ENCODE measurements at regions not wholly inside any gene's neighbourhood (a gene's known extent, or its start where the extent isn't known, plus 50 kb on each side); places are given as distances from the start of the nearest gene placed in this dataset.

DNA sequence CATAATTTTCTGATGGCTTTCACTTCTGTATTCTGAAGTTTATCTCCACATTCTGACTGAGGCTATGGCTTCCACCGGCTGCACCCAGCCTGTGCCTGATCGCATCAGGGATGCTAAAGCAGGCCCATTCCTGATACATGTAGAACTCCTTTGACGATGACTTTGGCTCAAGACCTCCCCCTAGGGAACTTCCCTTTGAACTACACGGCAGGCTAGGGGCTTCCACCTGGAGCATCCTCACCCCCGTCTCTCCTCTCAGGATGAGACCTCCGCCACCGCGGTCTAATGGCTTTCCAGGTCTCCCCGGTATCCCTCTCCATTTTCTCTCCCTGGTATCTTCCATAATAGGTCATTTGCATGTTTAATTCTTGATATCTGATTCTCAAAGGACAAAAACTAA is 214.9 kb upstream of the CHST9 start:
- intact Hi-C loops (cut with DNase I; ENCODE audit: low total_unique reads), result no loop called here
- H3K9me3 ChIP-seq, result no peaks in the 10 kb centered on the region
- H3K27ac ChIP-seq, result no peak overlapping the region
- no peaks in the 10 kb centered on the region for H3K36me3 ChIP-seq
- no peaks in the 10 kb centered on the region for H3K4me1 ChIP-seq
- no peak overlapping the region for H3K4me3 ChIP-seq
- WGBS, 5 donors, result 66 to 75% (median 68%) methylated on average over 9 of the region's 9 CpGs
- TF ChIP-seq POLR2A (IDR thresholded peaks at IDR 0.05) (no peak), POLR2AphosphoS5 (IDR thresholded peaks at IDR 0.05) (no peak)
- TF ChIP-seq, protein P1, sequence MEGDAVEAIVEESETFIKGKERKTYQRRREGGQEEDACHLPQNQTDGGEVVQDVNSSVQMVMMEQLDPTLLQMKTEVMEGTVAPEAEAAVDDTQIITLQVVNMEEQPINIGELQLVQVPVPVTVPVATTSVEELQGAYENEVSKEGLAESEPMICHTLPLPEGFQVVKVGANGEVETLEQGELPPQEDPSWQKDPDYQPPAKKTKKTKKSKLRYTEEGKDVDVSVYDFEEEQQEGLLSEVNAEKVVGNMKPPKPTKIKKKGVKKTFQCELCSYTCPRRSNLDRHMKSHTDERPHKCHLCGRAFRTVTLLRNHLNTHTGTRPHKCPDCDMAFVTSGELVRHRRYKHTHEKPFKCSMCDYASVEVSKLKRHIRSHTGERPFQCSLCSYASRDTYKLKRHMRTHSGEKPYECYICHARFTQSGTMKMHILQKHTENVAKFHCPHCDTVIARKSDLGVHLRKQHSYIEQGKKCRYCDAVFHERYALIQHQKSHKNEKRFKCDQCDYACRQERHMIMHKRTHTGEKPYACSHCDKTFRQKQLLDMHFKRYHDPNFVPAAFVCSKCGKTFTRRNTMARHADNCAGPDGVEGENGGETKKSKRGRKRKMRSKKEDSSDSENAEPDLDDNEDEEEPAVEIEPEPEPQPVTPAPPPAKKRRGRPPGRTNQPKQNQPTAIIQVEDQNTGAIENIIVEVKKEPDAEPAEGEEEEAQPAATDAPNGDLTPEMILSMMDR (IDR thresholded peaks at IDR 0.05 in 8 of 11, conservative IDR thresholded peaks at IDR 0.05 in 3 of 11), result no peak
- H3K27me3 ChIP-seq (replicated peaks in 1 of 7), result no peaks in the 10 kb centered on the region
- DNase-seq, result no peak

DNA sequence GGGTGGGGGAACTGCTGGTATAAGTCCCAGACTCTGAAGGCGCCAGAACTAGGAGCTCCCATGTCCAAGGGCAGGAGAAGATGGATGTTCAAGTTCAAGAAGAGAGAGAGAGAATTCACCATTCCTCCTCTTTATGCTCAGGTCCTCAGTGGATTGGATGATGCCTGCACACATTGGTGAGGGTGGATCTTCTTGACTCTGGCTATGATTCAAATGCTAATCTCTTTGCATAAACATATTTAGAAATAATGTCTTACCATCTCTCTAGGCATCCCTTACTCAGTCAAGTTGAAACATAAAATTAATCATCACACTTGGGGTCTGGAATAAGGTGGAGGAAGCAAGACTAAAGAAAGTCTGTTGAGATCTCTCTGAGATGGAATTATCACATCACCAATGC is 210.6 kb upstream of the CHST9 start:
- peaks cover 0 to 1% (median 0%) of the 10 kb centered on the region in 8 donors for H3K9me3 ChIP-seq
- intact Hi-C loops (cut with DNase I; ENCODE audit: low total_unique reads), result no loop called here
- H3K36me3 ChIP-seq, result no peaks in the 10 kb centered on the region
- WGBS, 5 donors, result 58 to 87% (median 78%) methylated on average over 1 of the region's 1 CpG
- H3K4me3 ChIP-seq, result no peak overlapping the region
- H3K4me1 ChIP-seq, result no peaks in the 10 kb centered on the region
- H3K27me3 ChIP-seq (replicated peaks in 1 of 7), result no peaks in the 10 kb centered on the region
- no peak overlapping the region for H3K27ac ChIP-seq
- no peak for DNase-seq
- TF ChIP-seq, protein P1 (IDR thresholded peaks at IDR 0.05 in 8 of 11, conservative IDR thresholded peaks at IDR 0.05 in 3 of 11), result no peak
- TF ChIP-seq POLR2AphosphoS5 (IDR thresholded peaks at IDR 0.05) (no peak), POLR2A (IDR thresholded peaks at IDR 0.05) (no peak)

DNA sequence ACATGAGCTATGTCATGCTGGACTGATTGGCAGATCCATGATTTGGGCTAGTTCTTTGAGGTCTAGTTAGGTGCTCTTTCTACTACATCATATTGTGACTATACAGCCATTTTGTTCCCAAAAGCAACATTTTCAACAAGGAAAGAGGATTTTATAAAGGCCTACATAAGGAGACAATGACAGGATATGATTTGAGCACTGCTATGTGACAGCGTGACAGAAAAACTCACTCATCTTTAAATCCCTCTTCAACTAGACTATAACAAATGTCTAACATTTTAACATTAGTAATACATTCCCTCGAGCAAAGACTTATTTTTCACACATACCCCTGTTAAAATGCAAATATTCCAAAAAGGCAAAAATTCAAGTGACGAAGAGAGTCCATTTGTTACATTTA is 209.6 kb upstream of the CHST9 start:
- intact Hi-C loops (cut with DNase I; ENCODE audit: low total_unique reads), result no loop called here
- no peak for DNase-seq
- Histone ChIP-seq H3K9me3 (peaks cover 0 to 10% (median 3%) of the 10 kb centered on the region in 8 donors), H3K4me1 (no peaks in the 10 kb centered on the region), H3K27ac (no peak overlapping the region), H3K4me3 (no peak overlapping the region), H3K36me3 (no peaks in the 10 kb centered on the region), H3K27me3 (replicated peaks in 1 of 7) (no peaks in the 10 kb centered on the region)
- no peak for TF ChIP-seq POLR2AphosphoS5 (IDR thresholded peaks at IDR 0.05)
- WGBS, 5 donors, result 64 to 84% (median 71%) methylated on average over 3 of the region's 3 CpGs

DNA sequence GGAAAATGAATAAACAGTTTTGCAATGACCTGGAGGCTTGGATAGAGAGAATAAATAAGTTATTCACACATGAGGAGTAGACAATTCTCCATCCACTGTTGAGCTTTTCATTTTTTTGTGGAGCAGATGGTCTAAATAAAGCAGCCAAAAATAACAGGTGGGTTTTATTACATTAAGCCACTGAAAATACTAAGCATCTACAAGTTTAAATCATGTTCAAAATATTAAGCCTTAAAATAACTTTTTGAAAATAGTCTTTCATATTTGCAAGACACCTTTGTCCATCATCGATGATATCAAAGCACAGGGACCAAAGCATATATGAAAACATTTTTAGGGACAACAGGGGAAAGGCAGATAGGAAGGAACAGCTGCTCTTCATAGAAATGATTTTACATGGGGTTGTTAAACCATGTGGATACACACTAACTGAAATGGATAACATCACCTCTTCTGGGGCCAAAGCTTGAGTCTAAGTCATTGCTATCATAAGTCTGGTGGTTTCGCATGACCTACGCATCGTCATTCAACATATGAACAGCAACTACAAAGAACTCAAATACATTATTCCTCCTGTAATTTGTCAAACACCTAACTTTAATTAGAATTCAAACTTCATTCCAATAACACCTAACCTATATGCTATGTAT is 197.6 kb upstream of the CHST9 start:
- H3K27me3 ChIP-seq (replicated peaks in 1 of 7), result no peaks in the 10 kb centered on the region
- TF ChIP-seq, protein P1 (IDR thresholded peaks at IDR 0.05 in 8 of 11, conservative IDR thresholded peaks at IDR 0.05 in 3 of 11), result no peak
- TF ChIP-seq POLR2A (IDR thresholded peaks at IDR 0.05), result no peak
- TF ChIP-seq POLR2AphosphoS5 (IDR thresholded peaks at IDR 0.05), result no peak
- 84 to 94% (median 91%) methylated on average over 4 of the region's 4 CpGs for WGBS, 5 donors
- H3K4me1 ChIP-seq, result no peaks in the 10 kb centered on the region
- no peak overlapping the region for H3K4me3 ChIP-seq
- intact Hi-C loops (cut with DNase I; ENCODE audit: low total_unique reads), result no loop called here
- no peaks in the 10 kb centered on the region for H3K36me3 ChIP-seq
- no peak overlapping the region for H3K27ac ChIP-seq
- no peaks in the 10 kb centered on the region for H3K9me3 ChIP-seq
- DNase-seq, result no peak

Measured in spleen (tissue), 11 donors.